Femur (tissue), 1 donor: ENCODE measurements at regions not wholly inside any gene's neighbourhood (a gene's known extent, or its start where the extent isn't known, plus 50 kb on each side); places are given as distances from the start of the nearest gene placed in this dataset.
"Not testable (repeated sequence)": the region's sequence is repeated elsewhere in the genome, so short reads cannot be mapped to it uniquely, and the experiment has no call there.

Experiments
- DNase-seq: peaks from one replicate; pipeline ENCODE4 v3.0.0-alpha.2; 2017

DNA sequence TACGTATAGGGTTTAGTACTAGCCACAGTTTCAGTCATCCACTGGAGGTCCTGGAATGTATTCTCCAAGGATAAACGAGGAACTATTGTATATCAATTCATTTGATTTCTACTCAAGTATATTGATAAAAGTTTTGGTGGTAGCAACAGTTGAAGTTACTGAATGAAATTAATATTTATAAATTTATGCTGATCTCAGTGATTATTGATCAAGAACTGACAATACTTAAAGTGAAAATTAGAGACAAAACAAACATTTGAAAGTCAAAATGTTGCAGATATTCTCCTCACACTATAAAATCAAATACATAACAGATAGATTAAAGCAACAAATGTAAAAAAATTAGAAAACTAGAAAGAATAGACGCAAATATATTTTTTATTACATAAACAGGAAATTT, 150.9 kb upstream of the SLC35G4 start:
- no peak for DNase-seq

DNA sequence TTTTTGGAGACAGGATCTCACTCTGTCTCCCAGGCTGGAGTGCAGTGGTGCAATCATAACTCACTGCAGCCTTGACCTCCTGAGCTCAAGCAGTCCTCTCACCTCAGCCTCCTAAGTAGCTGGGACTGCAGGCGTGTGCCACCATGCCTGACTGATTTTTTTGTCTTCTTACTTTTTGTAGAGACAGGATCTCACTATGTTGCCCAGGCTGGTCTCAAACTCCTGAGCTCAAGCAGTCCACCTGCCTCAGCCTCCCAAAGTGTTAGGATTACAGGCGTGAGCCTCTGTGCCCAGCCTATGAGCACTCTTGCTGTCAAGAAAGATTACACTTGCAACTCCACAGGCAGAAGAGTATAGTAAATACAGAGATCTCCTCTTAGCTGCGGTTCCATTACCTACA, 151.5 kb upstream of the SLC35G4 start:
- not testable (repeated sequence) for DNase-seq

DNA sequence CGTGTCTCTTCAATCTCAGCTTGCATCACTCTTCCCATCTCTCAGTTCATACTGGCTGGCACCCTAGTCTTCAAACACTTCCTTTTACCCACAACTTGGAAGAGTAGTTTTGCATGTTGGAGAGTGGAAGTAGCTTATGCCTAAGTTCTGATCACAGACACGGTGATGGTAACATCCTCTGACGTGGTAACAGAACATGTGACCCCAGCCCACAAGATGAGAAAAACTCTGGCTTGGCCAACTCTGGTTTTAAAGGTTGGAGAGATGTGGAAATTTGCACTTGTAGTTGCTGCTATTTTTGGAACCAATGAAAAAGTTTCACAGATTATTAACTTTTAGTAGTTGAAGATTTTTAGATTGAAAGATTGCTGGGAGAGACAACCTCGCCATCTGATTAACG, 155.4 kb upstream of the SLC35G4 start:
- DNase-seq, result no peak

DNA sequence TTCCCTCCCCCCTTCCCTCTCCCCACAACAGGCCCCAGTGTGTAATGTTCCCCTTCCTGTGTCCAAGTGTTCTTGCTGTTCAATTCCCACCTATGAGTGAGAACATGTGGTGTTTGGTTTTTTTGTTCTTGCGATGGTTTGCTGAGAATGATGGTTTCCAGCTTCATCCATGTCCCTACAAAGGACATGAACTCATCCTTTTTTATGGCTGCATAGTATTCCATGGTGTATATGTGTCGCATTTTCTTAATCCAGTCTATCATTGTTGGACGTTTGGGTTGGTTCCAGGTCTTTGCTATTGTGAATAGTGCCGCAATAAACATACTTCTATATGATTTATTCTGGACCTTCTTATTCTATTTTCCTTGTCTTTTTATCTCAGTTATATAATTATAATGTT, 165.2 kb upstream of the SLC35G4 start:
- DNase-seq, result not testable (repeated sequence)

DNA sequence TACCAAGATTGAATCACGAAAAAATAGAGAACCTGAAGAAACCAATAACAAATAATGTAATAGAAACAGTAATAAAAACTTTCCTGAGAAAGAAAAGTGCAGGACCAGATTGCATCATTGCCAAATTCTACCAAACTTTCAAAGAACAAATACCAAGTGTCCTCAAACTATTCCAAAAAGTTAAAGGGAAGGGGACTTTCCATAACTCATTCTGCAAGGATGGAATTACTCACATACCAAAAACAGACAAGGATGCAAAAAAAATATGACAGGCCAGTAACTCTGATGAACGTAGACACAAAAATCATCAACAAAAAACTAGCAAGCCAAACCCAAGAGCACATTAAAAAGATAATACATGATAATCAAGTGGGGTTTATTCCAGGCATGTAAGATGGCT, 172.3 kb upstream of the SLC35G4 start:
- no peak for DNase-seq

DNA sequence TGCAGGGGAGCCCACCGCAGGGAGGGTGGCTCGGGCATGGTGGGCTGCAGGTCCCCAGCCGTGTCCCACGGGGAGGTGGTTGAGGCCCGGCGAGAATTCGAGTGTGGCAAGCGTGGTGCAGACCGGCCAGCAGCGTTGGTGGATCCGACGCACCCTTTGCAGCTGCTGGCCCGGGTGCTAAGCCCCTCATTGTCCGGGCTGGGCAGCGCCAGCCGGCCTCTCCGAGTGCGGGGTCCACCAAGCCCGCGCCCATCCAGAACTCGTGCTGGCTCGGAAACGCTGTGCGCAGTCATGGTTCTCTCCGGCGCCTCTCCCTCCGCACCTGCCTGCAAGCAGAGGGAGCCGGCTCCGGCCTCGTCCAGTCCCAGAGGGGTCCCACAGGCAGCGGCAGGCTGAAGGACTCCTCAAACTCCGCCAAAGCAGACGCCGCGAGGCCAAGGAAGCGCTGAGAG, 177.0 kb upstream of the SLC35G4 start:
- no peak for DNase-seq

DNA sequence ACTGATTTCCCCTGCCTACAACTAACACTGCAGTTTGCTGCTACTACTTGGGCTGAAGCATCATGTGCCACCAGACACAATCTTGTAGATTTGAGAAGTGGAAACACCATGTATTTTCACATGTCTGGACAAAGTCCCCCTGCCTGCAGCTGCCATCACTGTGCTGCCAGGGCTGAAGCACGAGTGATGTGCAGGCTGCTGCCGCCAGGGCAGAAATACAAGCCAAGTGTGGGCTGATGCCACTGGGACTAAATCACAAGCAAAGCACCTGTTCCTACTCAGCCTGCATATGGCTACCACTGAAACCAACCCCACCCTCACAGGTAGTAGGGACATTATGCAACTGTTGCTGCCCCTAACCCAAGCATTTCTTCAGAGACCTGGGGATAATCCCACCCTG, 179.5 kb upstream of the SLC35G4 start:
- DNase-seq, result no peak

DNA sequence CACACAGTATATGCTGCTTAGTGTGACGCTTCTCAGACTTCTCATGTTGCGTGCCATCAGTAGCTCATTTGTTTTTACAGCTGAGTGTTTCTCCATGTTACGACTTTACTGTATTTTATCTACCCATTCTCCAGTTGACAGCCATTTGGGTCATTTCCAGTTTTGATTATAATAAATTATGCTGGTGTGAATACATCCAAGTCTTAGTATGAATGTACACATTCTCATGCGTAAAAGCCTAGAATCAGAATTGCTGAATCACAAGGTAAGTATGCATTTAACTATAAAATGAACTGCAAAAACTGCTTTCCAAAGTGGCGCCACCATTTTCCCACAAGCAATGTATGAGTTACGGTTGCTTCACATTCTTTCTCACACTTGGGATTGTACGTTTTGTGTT, 184.2 kb upstream of the SLC35G4 start:
- no peak for DNase-seq

DNA sequence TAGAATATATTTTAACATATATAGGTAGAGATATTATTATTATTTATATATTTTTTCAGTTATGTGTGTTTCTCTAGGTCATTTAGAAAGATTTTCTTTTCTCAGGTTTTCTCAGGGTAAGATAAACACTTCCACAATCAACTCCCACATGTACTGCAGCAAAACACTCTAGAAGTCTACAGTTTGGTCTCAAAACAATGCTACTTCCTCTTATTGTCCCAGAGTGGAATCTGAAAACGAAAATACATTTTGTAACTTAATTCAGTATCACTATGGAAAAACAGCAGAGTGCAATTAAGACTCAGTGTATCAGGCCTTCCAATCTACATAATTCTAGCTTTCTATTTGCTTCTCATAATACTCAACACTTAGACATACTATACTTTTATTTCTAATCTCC, 190.1 kb upstream of the SLC35G4 start:
- DNase-seq, result no peak

DNA sequence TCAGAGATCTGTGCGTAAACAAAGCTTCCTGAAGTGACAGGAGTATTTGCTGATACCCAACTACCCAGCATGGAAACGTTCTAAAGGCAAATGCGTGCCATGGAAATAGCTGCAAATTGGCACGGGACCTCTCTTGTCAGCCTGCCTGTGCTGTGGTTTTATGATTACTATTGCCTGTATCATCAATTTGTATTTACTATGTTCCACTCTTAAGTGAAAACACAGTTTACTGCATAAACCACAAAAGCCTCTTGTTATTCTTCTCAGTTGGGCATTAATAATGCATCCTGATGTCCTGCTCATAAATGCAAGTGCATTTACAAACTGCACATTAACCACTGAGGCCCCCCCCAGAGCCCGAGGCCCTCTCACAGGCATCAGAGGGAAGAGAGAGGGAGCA, 196.6 kb upstream of the SLC35G4 start:
- DNase-seq, result no peak

DNA sequence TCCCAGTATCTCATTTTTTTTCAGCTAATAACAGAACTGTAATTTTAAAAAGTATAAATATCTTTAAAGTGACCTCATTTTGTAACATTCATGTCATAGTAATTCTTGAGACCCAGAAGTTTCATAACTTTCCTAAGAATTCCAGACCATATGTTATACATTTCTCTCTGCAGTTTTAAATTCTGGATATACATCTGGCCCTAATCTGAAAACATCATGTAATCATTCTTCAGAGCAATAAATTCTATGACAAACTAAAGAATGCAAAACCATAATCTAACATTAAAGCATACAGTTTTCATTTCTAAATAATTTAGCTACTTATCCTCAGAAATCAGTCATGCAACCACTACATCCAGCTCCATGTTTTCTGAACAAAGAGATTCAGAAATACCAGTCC, 198.3 kb upstream of the SLC35G4 start:
- no peak for DNase-seq

DNA sequence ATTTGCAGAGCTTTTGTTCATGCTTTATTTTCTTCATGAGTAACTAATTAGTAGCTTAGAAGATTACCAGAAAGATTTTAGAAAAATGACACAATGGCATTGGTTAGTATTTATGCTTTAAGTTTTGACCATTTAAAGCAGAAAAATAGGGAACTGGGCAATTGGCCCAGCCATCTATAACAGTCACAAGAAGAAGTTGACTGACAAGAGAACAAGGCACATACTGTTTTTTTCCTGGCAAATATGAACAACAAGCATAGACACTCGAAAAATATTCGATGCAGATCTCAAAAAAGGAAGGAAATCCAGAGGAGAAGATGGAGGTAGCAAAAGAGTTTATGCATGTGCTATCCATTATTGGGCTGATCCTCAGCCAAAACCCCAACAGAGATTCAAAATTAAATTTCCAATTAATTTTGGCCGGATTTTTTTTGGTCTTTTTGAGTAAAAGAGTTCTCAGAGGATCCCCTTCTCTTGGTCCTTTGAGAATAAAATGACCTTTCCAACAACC, 200.8 kb upstream of the SLC35G4 start:
- DNase-seq, result no peak

DNA sequence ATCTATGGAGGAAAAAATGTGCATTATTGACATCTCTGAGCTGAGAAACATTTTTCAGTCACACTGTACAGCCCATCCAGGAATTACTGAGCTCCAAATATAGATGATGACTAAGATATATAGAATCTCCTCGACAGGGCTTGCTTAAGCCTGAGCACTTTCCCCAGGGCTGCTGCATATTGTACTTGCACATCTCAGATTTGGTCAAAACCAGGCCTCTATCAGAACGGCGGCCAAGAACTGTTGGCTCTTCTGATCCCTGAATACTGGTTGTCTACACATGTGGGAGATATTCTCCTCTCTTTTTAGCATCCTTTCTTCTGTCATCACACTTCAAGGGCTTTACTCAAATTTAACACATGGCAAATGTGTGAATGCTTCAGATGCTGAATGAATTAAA, 201.5 kb upstream of the SLC35G4 start:
- DNase-seq, result peak; percentile 35

DNA sequence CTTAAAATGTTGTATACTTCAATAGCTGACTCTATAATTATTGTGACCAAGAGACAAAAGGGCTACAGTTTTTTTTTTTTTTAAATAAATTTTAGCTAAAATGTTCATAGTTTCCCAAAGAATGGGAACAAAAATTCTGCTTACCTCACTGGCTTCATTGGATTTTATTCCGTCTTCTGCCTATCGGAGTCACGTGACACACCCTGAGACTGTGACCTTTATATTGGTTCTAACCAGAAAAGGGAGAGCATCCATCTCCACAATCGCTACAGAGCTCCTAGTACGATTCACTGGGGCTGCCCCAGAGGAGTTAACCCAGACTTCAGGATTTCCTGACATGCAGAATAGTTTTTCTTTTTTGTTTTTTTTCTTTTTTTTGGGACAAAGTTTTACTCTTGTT, 203.6 kb upstream of the SLC35G4 start:
- no peak for DNase-seq

DNA sequence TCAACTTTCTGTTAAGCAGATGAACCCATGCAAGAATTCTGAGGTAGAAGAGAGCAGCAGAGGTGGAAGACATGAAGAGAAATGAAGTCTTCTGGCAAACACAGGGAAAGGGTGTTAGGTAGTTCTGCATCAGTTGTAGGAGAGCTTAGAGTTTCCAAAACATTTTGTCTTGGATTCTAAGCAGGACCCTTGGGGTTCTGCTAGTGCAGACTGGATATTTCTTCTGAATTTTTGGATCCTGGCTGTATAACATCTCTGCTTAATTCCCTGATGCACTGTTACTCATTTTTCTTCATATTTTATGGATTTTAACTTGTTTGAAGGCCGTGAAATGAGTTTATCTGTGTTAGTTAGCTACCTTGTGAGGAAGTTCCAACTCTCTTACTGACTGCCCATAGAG, 208.7 kb upstream of the SLC35G4 start:
- DNase-seq, result no peak

DNA sequence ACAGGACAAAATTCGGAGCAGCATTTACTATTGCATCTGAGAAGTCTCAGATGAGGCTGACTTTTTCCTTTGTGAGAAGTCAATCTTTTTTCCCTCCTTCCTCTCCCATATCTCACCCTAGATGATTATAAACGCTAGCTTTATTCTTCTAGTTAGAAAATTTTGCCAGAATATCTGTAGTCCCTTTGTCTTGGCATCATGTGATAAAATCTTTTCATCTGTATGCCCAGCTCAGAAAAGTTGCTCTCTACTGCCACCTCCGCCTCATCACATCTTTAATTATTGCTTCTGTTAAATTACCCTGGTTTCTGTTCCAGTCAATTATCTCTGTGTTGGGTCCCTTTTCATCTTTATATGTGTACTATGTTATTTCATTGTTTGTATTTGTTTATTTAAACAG, 210.8 kb upstream of the SLC35G4 start:
- no peak for DNase-seq

DNA sequence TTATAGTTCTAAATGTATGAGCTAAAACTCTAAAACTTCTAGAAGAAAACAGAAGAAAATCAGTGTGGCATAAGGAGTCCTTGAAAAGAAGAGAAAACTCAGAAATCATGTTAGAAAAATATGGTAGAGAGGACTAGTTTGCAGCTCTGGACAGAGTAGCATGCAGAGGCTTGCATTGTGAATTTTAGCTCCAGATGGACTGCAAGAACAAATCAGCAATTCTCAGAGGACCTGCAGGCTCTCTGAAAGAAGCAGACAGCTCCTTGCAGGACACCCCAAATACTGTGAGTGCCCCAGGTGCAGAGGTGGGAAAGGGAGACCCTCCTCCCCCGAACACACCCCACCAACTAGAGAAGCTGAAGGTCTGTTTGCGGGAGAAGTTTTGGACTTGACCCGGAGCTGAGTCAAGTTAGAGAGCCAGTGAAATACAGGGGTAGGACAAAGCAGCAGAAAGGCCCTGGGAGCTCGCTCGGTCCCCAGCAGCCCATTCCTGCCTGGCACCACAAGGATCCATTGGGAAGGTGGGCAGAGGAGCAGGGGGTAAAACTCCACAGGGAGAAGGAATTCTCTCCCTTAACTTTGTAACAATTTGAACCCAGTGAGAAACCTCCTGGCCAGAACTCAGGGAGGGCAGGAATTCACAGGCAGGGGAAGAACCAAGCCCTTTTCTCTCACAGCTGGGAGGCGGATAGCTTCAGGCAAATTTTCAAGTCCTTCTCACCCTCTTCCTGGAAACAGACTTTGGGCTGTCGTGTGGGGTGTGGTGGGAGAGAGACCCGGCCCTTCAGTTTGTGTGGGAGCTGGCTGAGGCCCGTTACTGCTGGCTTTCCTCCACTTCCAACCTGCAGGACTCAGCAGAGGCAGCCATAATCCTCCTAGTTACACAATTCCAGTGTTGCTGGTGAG, 216.2 kb upstream of the SLC35G4 start:
- peak; percentile 82 for DNase-seq

DNA sequence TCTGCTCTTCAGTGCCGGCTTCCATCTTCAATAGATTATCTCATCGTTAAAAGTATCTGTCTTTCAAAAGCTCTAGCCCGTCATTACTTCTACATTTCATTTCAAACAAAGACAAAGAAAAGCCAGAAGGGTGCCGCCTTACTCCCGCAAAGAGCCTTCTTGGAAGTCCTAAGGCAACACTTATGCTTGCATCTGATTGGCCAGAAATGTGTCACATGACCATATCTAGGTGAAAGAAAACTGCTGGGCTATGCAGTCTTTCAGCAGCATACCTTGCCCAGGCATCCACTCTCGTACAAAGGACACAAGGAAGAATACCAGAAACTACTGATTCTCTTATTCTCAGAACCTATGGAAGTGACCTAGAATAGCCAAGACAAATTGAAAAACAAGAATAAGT, 217.1 kb upstream of the SLC35G4 start:
- no peak for DNase-seq

DNA sequence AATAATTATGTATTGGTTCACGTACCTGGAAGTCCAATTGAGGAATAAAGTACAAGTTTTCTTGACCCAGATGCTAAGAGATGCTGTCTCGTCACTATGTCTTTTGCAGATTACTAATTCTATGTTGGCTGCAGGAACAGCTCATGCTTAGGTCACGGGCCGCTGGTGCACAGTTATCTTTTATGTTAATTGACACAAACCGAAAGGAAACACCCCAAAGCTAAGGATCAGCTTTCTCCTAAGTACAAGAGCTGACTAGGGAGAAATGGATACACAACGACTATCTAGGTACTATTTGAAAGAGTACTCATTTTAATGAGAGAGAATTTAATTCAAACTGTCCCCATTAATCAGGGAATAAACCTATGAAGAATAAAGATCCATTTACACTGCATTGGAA, 217.7 kb upstream of the SLC35G4 start:
- DNase-seq, result no peak

DNA sequence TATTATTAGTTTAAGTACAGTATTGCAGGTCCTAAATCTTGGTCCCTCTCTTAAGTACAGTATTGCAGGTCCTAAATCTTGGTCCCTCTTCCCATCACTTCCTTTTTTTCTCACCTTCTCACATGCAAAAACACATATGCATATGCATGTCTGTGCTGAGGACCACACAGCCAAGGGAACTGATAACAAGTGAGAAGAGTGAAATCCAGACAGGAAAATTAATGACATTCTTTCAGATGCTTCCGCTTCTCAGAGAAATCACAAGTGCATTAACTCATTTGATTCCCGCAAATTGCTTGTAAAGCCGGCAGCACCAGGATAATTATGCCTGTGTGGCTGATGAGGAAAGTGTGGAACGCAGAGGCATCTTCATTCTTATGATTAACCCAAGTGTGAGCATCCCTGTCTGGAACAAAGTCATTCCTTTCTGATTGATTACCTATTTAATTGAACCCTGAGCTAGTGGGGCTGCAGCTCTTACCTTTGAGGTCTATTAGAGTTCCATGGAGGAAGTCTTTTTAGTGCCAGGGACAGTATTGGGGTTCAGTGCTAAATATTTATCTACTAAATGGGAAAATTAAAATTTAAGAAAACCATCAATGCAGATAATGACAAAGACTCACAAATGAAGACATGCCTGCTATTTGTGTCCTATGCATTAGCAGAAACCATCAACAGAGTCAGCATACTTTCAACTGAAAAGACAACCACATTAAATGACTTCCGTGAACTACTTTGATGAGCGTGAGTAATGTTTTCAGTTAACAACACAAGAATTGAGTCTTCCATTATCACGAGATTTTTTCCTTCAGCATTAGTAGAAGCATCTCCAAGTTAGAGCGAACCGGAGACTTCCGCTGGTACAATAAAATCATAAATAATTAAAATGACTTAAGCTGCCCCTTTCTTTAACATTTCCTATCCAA, 220.4 kb upstream of the SLC35G4 start:
- no peak for DNase-seq

DNA sequence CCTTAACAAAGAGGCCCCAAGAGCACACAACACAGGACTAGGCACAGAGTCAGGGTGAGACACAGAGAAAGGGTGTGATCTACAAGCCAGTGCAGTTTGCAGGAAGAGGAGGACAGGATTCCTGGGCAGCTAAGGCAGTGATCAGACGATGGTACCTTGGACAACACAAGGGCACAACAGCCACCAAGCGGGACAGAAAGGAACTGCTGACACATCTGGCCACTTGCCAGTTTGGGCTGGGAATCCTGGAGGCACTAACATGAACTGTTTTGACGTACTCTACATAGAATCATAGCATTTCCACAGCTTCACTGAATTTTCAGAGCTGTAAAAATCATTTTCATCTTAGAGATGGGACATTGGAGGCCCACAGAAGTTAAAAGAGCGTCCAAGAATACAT, 221.5 kb upstream of the SLC35G4 start:
- peak; percentile 53 for DNase-seq

DNA sequence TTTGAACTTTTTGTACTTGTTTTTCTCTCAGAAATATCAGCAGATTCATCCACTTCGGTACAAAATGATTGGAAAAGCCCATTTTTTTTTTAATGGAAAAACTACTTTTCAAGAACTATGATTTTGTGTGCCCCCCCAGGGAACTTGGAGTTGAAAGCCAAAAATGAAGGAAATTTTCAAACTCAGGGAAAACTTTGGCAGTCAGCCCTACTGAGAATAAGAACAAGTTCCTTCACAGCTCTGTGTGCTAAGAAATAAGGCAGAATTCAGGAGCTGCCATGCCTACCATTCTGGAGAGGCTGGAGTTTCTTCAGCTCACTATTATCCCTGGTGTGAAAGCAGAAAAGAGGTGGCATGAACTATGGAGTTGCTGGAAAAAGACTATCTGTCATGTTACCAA, 226.0 kb upstream of the SLC35G4 start:
- peak; percentile 35 for DNase-seq

DNA sequence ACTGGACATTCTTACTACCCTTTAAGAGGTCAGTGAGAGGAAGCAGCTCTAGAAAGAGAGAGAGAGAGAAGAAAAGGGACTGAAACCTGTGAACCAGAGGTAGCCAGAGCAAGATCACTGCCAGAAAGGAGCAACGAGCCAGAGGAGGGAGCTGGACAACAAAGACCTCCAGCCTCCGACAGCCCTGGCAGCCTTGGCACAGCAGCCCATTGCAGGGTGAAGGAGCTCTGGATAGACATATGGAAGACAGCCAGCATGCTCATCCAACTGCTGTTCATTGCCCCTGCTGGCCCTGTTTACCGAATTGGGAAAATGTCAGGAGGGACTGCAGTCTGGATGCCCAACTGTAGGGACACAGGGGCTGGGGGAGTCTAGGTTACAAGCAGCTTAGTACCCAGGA, 228.4 kb upstream of the SLC35G4 start:
- DNase-seq, result no peak

DNA sequence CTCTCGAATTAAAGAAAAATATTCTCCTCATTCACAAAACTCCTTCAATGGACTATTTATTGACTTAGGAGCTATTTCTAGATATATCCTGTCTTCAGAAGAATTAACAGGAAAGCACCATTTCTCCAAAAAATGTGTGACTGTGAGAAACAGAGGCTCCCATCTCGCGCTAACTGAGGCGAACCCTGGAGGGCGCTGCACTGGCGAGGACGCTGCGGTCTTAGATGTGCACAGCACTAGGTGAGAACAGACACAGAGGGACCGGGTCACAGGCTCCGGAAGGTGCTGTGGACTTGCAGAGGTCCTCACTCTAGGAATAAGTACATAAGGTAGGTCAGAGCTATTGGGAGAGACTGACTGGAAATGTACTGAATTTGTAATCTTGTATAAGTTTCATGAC, 229.7 kb upstream of the SLC35G4 start:
- no peak for DNase-seq
